SK-N-MC (cell line): ENCODE measurements at regions not wholly inside any gene's neighbourhood (a gene's known extent, or its start where the extent isn't known, plus 50 kb on each side); places are given as distances from the start of the nearest gene placed in this dataset.

Experiments used
- EZH2 ChIP-seq: fragments of 200-600 bp; sonication (generic); IDR thresholded peaks from one replicate; pipeline ENCODE4 v1.6.1; 2017; ENCODE audit warnings: antibody characterized with exemption
- POLR2AphosphoS5 ChIP-seq: IDR thresholded peaks from 2 replicates; pipeline ENCODE4 v1.6.1; 2012; ENCODE audit warnings: mild to moderate bottlenecking, low read depth, low read length, borderline replicate concordance

DNA sequence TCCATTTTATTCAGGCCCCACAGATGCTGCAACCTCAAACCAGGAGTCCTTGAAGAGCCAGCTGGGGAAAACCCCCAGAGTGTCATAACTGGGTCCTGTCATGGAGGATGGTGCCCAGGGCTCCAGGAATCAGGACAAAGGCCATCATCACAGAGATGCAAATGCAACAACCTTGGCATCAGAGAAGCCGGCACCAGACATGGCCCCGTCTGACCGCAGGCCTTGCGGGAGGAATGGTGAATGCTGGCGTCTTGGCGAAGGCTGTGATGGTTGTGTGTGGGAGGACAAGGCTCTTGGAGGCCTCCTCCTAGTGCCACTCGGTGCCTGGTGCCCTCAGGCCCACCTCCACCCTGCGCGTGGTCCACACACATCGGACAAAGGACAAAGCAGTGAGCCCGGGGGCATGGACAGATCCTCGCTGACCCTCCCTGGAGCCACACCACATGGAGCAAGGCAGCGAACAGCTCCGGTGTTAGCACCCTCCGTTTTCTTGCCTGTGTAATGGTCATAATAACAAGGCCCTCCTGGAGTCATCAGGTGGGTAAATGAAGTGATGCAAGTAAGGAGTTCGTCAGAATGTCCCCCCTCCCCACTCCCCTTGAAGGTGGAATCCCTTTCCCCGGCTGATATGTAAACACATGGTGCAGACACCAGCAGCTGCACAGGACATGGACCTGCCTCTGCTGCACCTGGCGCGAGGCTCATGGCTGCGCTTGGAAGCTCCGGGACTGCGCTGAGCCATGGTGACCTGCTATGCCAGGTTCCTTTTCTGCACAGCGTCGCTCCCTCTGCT lies 380.7 kb downstream of the IRX2 start:
- TF ChIP-seq EZH2 (no peak), POLR2AphosphoS5 (no peak)
